ENCODE measurements at regions not wholly inside any gene's neighbourhood (a gene's known extent, or its start where the extent isn't known, plus 50 kb on each side); places are given as distances from the start of the nearest gene placed in this dataset.
A peak's percentile ranks its signal among the peaks of the same experiment; 100 is the strongest.
"Not testable (repeated sequence)": the region's sequence is repeated elsewhere in the genome, so short reads cannot be mapped to it uniquely, and the experiment has no call there.

- no peak for DNase-seq (ENCODE audit: low read depth, low spot score)
These were observed 463.3 kb downstream of the ICE1 start for GRCh38 chr5:5885782-5886181.

- DNase-seq (ENCODE audit: low read depth, low spot score), result no peak
These were observed 462.1 kb downstream of the ICE1 start for GRCh38 chr5:5884593-5884992.

DNA sequence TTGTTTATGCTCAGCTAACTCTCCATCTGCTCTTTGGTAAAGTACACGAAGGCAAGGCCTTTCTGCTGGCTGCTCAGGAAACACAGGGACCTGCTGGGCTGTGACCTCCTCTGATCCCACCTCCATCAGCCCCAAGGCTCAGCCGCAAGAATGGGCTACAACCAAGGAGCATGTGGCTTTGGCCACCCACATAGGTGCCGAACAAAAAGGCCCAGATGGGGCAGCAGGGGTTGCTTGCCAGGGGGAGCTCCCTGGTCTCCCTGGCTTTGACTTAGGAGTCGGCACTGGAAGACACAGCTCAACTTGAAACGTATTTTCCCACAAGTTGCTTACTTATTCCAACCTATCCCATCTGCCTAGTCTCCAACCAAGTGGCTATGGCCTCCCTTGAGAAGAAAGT, 461.1 kb downstream of the ICE1 start:
- DNase-seq (ENCODE audit: low read depth, low spot score), result no peak

- DNase-seq (ENCODE audit: low read depth, low spot score), result no peak
These were observed 460.7 kb downstream of the ICE1 start for GRCh38 chr5:5883146-5883545.

DNA sequence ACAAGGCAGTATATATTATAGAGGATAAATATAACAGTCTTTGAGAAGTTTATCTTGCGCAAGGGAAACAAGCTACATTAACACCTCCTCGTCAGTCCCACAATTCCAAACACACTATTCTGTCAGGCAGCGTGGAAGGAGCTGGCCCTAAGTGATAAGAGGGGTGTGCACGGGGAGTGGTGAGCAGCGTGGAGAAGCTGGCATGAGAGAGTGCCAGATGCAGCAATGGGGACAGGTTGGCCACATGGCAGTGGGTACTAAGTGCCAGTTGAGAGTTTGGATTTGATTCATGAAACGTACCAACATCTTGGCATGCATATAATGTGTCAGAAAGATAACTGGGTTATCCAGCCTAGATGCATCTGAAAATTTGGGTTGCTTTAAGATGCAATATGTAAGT, 460.2 kb downstream of the ICE1 start:
- DNase-seq (ENCODE audit: low read depth, low spot score), result no peak

GRCh38 chr5:5881294-5881693, 458.8 kb downstream of the ICE1 start:
- DNase-seq (ENCODE audit: low read depth, low spot score), result peak; percentile 49

DNA sequence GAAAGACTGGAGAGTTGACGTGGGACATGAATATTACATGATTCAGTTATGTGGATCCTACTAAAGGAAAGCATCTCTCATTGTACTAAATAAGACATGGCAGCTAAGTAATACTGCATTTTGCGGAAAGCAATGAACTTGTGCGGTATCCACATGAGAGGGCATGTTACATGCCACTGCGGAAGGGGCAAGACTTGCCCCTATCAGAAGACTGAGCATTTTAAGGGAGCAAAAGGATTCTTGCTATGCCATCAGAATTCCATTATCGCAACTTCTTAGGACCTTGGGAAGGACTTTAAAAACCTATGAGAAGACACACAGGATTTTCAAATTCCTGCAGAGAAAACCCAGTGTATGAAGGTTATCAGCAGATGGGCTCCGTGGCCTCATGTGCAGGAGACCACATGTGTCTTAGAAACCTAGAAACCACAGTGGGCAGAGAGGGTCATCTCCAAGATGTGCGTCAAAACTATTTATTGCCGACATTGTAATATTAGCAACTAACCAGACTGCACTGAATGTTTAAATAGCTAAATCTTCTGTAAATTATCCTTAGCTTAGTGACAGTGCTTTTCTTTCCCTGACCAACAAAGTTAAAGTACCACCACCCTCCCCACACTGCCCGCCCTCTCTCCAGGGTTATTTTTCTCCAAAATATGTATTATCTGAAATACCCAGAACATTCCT, 457.7 kb downstream of the ICE1 start:
- no peak for DNase-seq (ENCODE audit: low read depth, low spot score)

DNA sequence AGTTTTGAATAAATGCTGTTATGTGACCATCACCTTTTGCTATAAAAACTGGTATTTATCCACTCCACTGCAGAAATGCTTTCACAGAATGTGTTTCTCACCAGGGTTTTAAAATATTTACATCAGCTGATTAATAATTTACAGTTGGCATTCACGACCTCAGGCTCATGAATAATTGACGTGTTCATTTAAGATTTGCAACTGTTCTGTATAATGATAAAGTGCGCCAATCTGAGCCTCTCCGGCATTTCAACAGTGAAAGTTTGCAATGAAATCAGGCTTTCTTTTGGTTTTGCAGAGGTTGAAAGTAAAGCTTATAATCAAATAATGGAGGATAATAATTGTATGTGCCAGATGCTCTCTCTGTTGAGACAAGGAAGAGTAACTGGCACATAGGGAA, 434.9 kb downstream of the ICE1 start:
- DNase-seq (ENCODE audit: low read depth, low spot score), result no peak

- DNase-seq (ENCODE audit: low read depth, low spot score), result no peak
These were observed 431.6 kb downstream of the ICE1 start for GRCh38 chr5:5854087-5854486.

DNA sequence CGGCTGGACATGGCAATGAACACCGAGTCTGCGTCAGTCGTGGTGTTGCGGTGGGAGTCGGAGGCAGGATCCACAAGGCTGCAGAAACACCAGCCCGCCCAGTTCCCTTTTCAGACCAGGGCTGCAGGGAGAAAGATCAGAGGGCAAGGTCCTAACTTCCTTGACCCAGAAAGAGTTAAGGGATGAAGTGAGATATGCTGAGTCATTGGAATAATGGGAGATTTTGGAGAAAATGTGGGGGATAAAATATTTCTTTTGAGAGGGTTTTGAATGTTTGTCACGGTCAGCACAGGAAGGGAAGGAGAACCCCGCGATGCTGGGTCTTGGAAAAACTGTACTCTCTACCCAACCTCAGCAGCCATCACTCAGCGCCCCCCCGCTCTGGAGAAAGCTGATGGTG, 416.0 kb downstream of the ICE1 start:
- no peak for DNase-seq (ENCODE audit: low read depth, low spot score)

GRCh38 chr5:5831622-5832021, 409.1 kb downstream of the ICE1 start:
- not testable (repeated sequence) for DNase-seq (ENCODE audit: low read depth, low spot score)

GRCh38 chr5:5828619-5829018, 406.1 kb downstream of the ICE1 start:
- DNase-seq (ENCODE audit: low read depth, low spot score), result no peak

GRCh38 chr5:5826911-5827310, 404.4 kb downstream of the ICE1 start:
- DNase-seq (ENCODE audit: low read depth, low spot score), result no peak

DNA sequence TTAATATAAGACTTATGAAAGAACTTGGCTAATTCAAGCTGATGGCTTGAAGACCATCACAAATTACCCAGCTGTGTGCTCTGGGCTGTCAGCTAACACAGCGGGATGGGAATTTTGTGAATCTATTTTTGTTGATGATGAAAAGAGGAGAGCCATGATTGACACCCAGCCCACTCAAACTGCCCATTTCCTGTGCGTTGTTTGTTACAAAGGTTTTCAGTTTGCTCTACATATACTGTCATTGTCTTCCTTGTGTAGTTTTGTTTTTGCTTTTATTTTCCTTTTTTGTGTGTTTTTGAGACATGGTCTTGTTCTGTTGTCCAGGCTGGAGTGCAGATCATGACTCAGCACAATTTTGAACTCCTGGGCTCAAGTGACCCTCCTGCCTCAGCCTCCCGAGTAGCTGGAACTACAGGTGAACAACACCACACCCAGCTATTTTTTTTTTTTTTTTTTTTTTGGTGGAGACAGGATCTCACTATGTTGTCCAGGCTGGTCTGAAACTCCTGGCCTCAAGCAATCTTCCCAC, 400.3 kb downstream of the ICE1 start:
- no peak for DNase-seq (ENCODE audit: low read depth, low spot score)

DNA sequence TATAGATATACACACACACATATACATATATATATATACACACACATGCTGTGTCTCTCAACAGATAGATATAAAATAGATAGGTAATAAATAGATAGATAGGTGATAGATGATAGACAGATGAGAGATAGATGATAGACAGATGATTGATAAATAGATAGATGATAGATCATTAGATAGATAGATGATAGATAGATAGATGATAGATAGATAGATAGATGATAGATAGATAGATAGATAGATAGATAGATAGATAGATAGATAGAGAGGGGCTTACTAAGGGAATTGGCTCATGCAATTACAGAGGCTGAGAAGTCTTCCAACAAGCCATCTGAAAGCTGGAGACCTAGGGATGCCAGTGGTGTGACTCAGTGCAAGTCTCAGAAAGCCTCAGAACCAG, 394.5 kb downstream of the ICE1 start:
- DNase-seq (ENCODE audit: low read depth, low spot score), result no peak

DNA sequence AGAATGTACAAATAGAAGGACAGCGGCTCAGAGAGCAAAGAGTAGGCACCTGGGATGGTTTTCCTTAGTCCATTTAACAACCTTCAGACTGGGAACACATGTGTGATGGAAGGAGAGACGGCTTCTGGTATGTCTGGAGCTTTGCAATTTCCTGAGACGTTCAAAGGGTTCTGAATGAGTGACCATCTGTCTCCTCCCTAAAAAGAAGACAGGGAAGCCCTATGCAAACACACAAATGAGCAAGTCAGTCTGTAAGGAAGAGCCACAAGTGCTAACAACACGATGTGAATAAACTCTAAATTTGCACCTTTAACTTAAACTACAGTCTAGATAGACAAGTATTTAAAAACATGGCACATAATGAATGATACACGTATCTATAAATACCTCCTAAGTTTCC, 391.0 kb downstream of the ICE1 start:
- DNase-seq (ENCODE audit: low read depth, low spot score), result no peak

DNA sequence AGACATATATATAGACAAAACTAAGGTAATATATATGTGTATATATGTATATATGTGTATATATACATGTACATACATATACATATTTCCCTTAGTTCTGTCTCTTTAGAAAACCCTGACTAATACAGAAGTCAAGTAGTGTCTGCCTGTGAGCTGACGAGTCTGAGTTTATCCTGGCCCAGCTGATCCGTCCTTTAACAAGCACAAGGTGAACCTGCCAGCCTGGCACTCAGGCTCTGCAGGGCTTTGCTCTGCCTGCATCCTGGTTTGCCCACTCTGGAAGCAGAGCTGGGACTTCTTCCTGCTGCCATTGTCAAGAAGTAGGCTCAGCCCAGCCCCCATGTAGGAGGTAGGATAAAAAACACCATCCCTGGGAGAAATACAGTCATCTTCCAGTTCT, 388.0 kb downstream of the ICE1 start:
- DNase-seq (ENCODE audit: low read depth, low spot score), result no peak

GRCh38 chr5:5805916-5806315, 383.4 kb downstream of the ICE1 start:
- no peak for DNase-seq (ENCODE audit: low read depth, low spot score)

GRCh38 chr5:5804478-5805233, 382.2 kb downstream of the ICE1 start:
- DNase-seq (ENCODE audit: low read depth, low spot score), result no peak

DNA sequence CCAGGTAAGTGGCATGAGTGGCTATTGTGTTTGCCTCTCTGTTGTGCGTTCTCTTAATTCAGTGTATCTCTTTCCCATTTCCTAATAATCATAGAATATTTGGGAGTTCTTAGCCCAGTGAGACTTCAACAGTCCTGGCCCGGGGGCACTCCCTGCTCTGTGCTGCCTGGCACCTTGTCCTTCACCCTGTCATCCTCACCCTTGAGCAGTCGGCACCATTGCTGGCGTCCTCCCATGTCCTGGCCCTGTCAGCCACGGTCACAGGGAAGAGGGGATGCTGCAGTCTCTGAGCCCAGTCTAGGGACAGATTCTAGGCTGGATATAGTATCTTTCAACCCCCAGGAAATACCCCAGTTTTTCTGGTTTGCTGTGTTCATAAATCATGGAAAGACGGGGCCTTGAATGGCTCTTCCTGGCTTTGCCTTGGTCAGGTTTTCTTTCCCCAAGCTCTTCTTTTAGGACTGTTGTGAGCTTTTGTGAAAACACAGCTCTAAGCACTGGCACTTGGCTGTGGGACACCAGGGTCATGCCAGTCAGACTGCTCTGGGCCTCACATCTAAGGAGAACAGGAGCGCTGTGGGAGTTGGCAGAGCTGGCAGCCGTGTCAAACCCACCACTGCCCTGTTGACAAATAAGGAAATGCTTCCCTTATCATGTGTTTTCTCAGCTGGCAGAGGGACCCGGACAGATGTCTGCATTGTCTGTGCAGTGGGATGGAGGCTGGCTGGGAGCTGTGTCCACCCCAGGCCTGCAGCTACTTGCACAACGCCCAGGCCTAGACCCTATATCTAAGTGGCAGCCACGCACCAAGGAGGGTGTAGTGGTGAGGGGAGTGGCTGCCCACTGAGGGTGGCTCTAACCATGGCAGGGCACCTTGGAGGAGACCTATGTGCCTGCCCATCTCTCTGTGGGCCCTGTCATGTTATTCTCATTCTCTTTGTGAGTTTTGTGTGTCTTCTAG, 378.6 kb downstream of the ICE1 start:
- DNase-seq (ENCODE audit: low read depth, low spot score), result no peak

DNA sequence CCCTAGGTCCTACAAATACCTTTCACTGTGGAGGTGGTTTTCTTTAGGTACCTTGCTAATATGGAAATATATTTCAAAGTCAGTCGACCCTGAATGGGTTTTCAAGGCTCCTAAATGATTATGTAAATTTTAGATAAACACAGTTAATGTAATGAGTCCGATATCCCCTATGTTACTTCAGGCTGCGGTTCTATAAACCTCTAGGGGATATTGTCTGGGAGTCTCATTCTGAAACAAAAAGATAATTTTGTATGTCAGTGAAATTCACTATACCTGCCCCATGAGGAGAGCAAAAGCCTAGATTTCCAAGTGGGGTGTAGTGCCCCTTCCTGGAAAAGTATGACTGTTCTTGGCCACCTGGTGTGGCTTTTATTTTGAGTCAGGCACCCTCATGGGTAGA, 377.3 kb downstream of the ICE1 start:
- no peak for DNase-seq (ENCODE audit: low read depth, low spot score)

- no peak for DNase-seq (ENCODE audit: low read depth, low spot score)
These were observed 376.8 kb downstream of the ICE1 start for GRCh38 chr5:5799229-5799628.

Data from ELF-1 (cell line).